ENCODE measurements at regions not wholly inside any gene's neighbourhood (a gene's known extent, or its start where the extent isn't known, plus 50 kb on each side); places are given as distances from the start of the nearest gene placed in this dataset.

- intact Hi-C loops (cut with DNase I): no loop called here
- TF ChIP-seq CTCF (IDR thresholded peaks at IDR 0.05): no peak
- TF ChIP-seq POLR2A (IDR thresholded peaks at IDR 0.05): no peak
- no peak overlapping the region for H3K4me3 ChIP-seq
- H3K4me1 ChIP-seq (replicated peaks in 1 of 2): peaks cover 2 to 24% of the 10 kb centered on the region in 2 donors
- H3K9me3 ChIP-seq (replicated peaks in 1 of 3): peaks cover 0 to 5% (median 0%) of the 10 kb centered on the region in 3 donors
- no peaks in the 10 kb centered on the region for H3K27me3 ChIP-seq
- no peaks in the 10 kb centered on the region for H3K36me3 ChIP-seq (replicated peaks in 1 of 2)
- DNase-seq: no peak
- 92 to 100% (median 95%) methylated on average over 1 of the region's 1 CpG for WGBS, 4 donors
- H3K27ac ChIP-seq: no peak overlapping the region
Observed at GRCh38 chr1:81233591-81233990, 567.1 kb upstream of the ADGRL2 start.

- Histone ChIP-seq H3K4me3 (no peak overlapping the region), H3K4me1 (replicated peaks in 1 of 2) (peaks cover 0 to 20% of the 10 kb centered on the region in 2 donors), H3K27me3 (no peaks in the 10 kb centered on the region), H3K36me3 (replicated peaks in 1 of 2) (no peaks in the 10 kb centered on the region), H3K27ac (peak overlapping the region in 1 of 5 donors; percentile 75), H3K9me3 (replicated peaks in 1 of 3) (peaks cover 0 to 5% (median 0%) of the 10 kb centered on the region in 3 donors)
- TF ChIP-seq CTCF (IDR thresholded peaks at IDR 0.05) (no peak), POLR2A (IDR thresholded peaks at IDR 0.05) (no peak)
- 47 to 61% (median 53%) methylated on average over 5 of the region's 5 CpGs for WGBS, 4 donors
- DNase-seq: no peak
- intact Hi-C loops (cut with DNase I): no loop called here
Observed at GRCh38 chr1:81232420-81232819, 568.3 kb upstream of the ADGRL2 start.

- TF ChIP-seq CTCF (IDR thresholded peaks at IDR 0.05) (no peak), POLR2A (IDR thresholded peaks at IDR 0.05) (no peak)
- H3K4me1 ChIP-seq (replicated peaks in 1 of 2): peaks cover 0 to 20% of the 10 kb centered on the region in 2 donors
- peak overlapping the region in 4 of 5 donors; percentile 1 to 75 (median 8) for H3K27ac ChIP-seq
- intact Hi-C loops (cut with DNase I): no loop called here
- H3K36me3 ChIP-seq (replicated peaks in 1 of 2): no peaks in the 10 kb centered on the region
- no peak overlapping the region for H3K4me3 ChIP-seq
- peak in 2 of 7 donors; percentile 12 to 36 for DNase-seq
- 17 to 39% (median 34%) methylated on average over 1 of the region's 1 CpG for WGBS, 4 donors
- H3K9me3 ChIP-seq (replicated peaks in 1 of 3): peaks cover 0 to 5% (median 0%) of the 10 kb centered on the region in 3 donors
- H3K27me3 ChIP-seq: no peaks in the 10 kb centered on the region
Observed at GRCh38 chr1:81231729-81232038, 569.0 kb upstream of the ADGRL2 start.

- peaks cover 0 to 20% of the 10 kb centered on the region in 2 donors for H3K4me1 ChIP-seq (replicated peaks in 1 of 2)
- peaks cover 0 to 5% (median 0%) of the 10 kb centered on the region in 3 donors for H3K9me3 ChIP-seq (replicated peaks in 1 of 3)
- no peak for DNase-seq
- TF ChIP-seq CTCF (IDR thresholded peaks at IDR 0.05) (no peak), POLR2A (IDR thresholded peaks at IDR 0.05) (no peak)
- H3K4me3 ChIP-seq: no peak overlapping the region
- no peaks in the 10 kb centered on the region for H3K27me3 ChIP-seq
- H3K27ac ChIP-seq: peak overlapping the region in 4 of 5 donors; percentile 1 to 75 (median 8)
- WGBS, 4 donors: 40 to 43% (median 41%) methylated on average over 6 of the region's 6 CpGs
- H3K36me3 ChIP-seq (replicated peaks in 1 of 2): no peaks in the 10 kb centered on the region
- intact Hi-C loops (cut with DNase I): no loop called here
Observed at GRCh38 chr1:81230983-81231728, 569.6 kb upstream of the ADGRL2 start.

Data from adrenal gland (tissue), 9 donors.